HEK293 (cell line): ENCODE measurements at regions not wholly inside any gene's neighbourhood (a gene's known extent, or its start where the extent isn't known, plus 50 kb on each side); places are given as distances from the start of the nearest gene placed in this dataset.

ENCODE experiments used
- ZNF174 ChIP-seq: fragments of 450-650 bp; formaldehyde crosslinking; IDR thresholded peaks from 2 replicates; pipeline ENCODE4 v1.5.0; 2017; ENCODE audit warnings: missing biosample characterization, mild to moderate bottlenecking, missing genetic modification characterization
- ZNF292 ChIP-seq: fragments of 450-650 bp; formaldehyde crosslinking; IDR thresholded peaks from 2 replicates; pipeline ENCODE4 v1.5.1; 2016; ENCODE audit warnings: low read depth, missing biosample characterization, missing genetic modification characterization, borderline replicate concordance
- TF ChIP-seq, protein P1 (sequence below): fragments of 450-650 bp; formaldehyde crosslinking; IDR thresholded peaks from 2 replicates; pipeline ENCODE4 v1.5.1; 2016; ENCODE audit warnings: missing biosample characterization, missing genetic modification characterization

DNA sequence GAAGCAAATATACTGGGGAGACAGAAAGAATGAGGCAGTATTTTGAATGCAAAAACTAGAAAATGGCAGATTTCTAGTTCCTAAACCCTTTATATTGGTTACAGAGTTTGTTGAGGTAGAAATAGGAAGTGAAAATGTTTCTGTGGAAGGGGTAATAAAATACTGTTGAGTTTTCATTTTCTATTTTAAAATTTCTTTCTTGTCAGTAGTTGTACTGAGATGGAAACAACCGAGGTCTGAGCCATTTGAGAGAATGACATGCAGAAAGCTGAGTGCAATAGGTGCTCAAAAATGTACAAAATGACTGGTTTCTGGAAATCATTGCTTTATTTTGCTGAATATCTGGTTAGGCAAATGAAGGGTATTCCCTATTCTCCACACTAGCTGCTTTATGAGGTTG is 361.4 kb downstream of the CHL1 start:
- TF ChIP-seq, protein P1, sequence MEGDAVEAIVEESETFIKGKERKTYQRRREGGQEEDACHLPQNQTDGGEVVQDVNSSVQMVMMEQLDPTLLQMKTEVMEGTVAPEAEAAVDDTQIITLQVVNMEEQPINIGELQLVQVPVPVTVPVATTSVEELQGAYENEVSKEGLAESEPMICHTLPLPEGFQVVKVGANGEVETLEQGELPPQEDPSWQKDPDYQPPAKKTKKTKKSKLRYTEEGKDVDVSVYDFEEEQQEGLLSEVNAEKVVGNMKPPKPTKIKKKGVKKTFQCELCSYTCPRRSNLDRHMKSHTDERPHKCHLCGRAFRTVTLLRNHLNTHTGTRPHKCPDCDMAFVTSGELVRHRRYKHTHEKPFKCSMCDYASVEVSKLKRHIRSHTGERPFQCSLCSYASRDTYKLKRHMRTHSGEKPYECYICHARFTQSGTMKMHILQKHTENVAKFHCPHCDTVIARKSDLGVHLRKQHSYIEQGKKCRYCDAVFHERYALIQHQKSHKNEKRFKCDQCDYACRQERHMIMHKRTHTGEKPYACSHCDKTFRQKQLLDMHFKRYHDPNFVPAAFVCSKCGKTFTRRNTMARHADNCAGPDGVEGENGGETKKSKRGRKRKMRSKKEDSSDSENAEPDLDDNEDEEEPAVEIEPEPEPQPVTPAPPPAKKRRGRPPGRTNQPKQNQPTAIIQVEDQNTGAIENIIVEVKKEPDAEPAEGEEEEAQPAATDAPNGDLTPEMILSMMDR (tag by site-specific recombination): no peak
- TF ChIP-seq ZNF174 (tag by site-specific recombination) (no peak), ZNF292 (tag by site-specific recombination) (no peak)
